ENCODE measurements at regions not wholly inside any gene's neighbourhood (a gene's known extent, or its start where the extent isn't known, plus 50 kb on each side); places are given as distances from the start of the nearest gene placed in this dataset.

- Histone ChIP-seq H3K9me3 (no peaks in the 10 kb centered on the region), H3K4me1 (no peaks in the 10 kb centered on the region), H3K27me3 (no peaks in the 10 kb centered on the region), H3K36me3 (replicated peaks in 1 of 2; ENCODE audit: insufficient read depth in 1 of 2, low read depth in 2 of 2) (no peaks in the 10 kb centered on the region), H3K4me3 (no peak overlapping the region), H3K27ac (no peak overlapping the region)
- WGBS, 2 donors = 85 to 86% methylated on average over 8 of the region's 8 CpGs
- ATAC-seq = no peak
- intact Hi-C loops (cut with DNase I) = no loop called here
- no peak for DNase-seq
- TF ChIP-seq POLR2A (IDR thresholded peaks at IDR 0.05) = no peak
- TF ChIP-seq CTCF (IDR thresholded peaks at IDR 0.05) = no peak
Measured at GRCh38 chr7:26467104-26467503, 175.4 kb downstream of the SNX10 start.

GRCh38 chr7:26467541-26467940 is 175.9 kb downstream of the SNX10 start:
- TF ChIP-seq CTCF (IDR thresholded peaks at IDR 0.05) (no peak), POLR2A (IDR thresholded peaks at IDR 0.05) (no peak)
- H3K27ac ChIP-seq = no peak overlapping the region
- WGBS, 2 donors = 80 to 86% methylated on average over 3 of the region's 3 CpGs
- intact Hi-C loops (cut with DNase I) = no loop called here
- H3K9me3 ChIP-seq = no peaks in the 10 kb centered on the region
- no peaks in the 10 kb centered on the region for H3K4me1 ChIP-seq
- no peaks in the 10 kb centered on the region for H3K36me3 ChIP-seq (replicated peaks in 1 of 2; ENCODE audit: insufficient read depth in 1 of 2, low read depth in 2 of 2)
- no peak for DNase-seq
- no peak overlapping the region for H3K4me3 ChIP-seq
- no peaks in the 10 kb centered on the region for H3K27me3 ChIP-seq
- no peak for ATAC-seq

GRCh38 chr7:26468625-26469024 is 177.0 kb downstream of the SNX10 start:
- DNase-seq = no peak
- intact Hi-C loops (cut with DNase I) = no loop called here
- Histone ChIP-seq H3K4me3 (no peak overlapping the region), H3K27ac (no peak overlapping the region), H3K36me3 (replicated peaks in 1 of 2; ENCODE audit: insufficient read depth in 1 of 2, low read depth in 2 of 2) (no peaks in the 10 kb centered on the region), H3K27me3 (no peaks in the 10 kb centered on the region), H3K4me1 (no peaks in the 10 kb centered on the region), H3K9me3 (no peaks in the 10 kb centered on the region)
- no peak for ATAC-seq
- 81 to 92% methylated on average over 7 of the region's 7 CpGs for WGBS, 2 donors
- TF ChIP-seq CTCF (IDR thresholded peaks at IDR 0.05) (no peak), POLR2A (IDR thresholded peaks at IDR 0.05) (no peak)

GRCh38 chr7:26469188-26469587 is 177.5 kb downstream of the SNX10 start:
- H3K27ac ChIP-seq = no peak overlapping the region
- no peak overlapping the region for H3K4me3 ChIP-seq
- DNase-seq (no peak), ATAC-seq (no peak)
- TF ChIP-seq CTCF (IDR thresholded peaks at IDR 0.05) (no peak), POLR2A (IDR thresholded peaks at IDR 0.05) (no peak)
- no peaks in the 10 kb centered on the region for H3K4me1 ChIP-seq
- no peaks in the 10 kb centered on the region for H3K36me3 ChIP-seq (replicated peaks in 1 of 2; ENCODE audit: insufficient read depth in 1 of 2, low read depth in 2 of 2)
- intact Hi-C loops (cut with DNase I) = no loop called here
- no peaks in the 10 kb centered on the region for H3K27me3 ChIP-seq
- H3K9me3 ChIP-seq = no peaks in the 10 kb centered on the region
- 67 to 100% methylated on average over 1 of the region's 1 CpG for WGBS, 2 donors

GRCh38 chr7:26470691-26471090 is 179.0 kb downstream of the SNX10 start:
- Histone ChIP-seq H3K9me3 (no peaks in the 10 kb centered on the region), H3K4me3 (no peak overlapping the region), H3K4me1 (no peaks in the 10 kb centered on the region), H3K27ac (no peak overlapping the region), H3K27me3 (no peaks in the 10 kb centered on the region), H3K36me3 (replicated peaks in 1 of 2; ENCODE audit: insufficient read depth in 1 of 2, low read depth in 2 of 2) (no peaks in the 10 kb centered on the region)
- WGBS, 2 donors = 77 to 82% methylated on average over 7 of the region's 7 CpGs
- ATAC-seq (no peak), DNase-seq (no peak)
- intact Hi-C loops (cut with DNase I) = no loop called here
- TF ChIP-seq POLR2A (IDR thresholded peaks at IDR 0.05) = no peak
- TF ChIP-seq CTCF (IDR thresholded peaks at IDR 0.05) = no peak
